Endothelial cell (in vitro differentiated cells): ENCODE measurements at regions not wholly inside any gene's neighbourhood (a gene's known extent, or its start where the extent isn't known, plus 50 kb on each side); places are given as distances from the start of the nearest gene placed in this dataset.

Experiments
- DNase-seq: peaks from one replicate; pipeline ENCODE4 v3.0.0; 2021; ENCODE audit warnings: low spot score
- H3K27ac Mint-ChIP-seq: one replicate; pipeline ENCODE4 v1.8.0; 2021; ENCODE audit warnings: mixed read lengths, inconsistent platforms; ENCODE audit not compliant: unreplicated experiment
- H3K27me3 Mint-ChIP-seq: one replicate; pipeline ENCODE4 v1.8.0; 2021; ENCODE audit warnings: mild to moderate bottlenecking, moderate library complexity, mixed read lengths, inconsistent platforms; ENCODE audit not compliant: unreplicated experiment
- H3K36me3 Mint-ChIP-seq: one replicate; pipeline ENCODE4 v1.8.0; 2021; ENCODE audit warnings: mild to moderate bottlenecking, low read depth, mixed read lengths, inconsistent platforms; ENCODE audit not compliant: unreplicated experiment
- H3K4me1 Mint-ChIP-seq: one replicate; pipeline ENCODE4 v1.8.0; 2021; ENCODE audit warnings: mild to moderate bottlenecking, mixed read lengths, inconsistent platforms; ENCODE audit not compliant: unreplicated experiment
- H3K4me3 Mint-ChIP-seq: one replicate; pipeline ENCODE4 v1.8.0; 2021; ENCODE audit warnings: mild to moderate bottlenecking, mixed read lengths, inconsistent platforms; ENCODE audit not compliant: unreplicated experiment
- H3K9me3 Mint-ChIP-seq: one replicate; pipeline ENCODE4 v1.8.0; 2021; ENCODE audit warnings: mixed read lengths, inconsistent platforms; ENCODE audit not compliant: unreplicated experiment
- TF ChIP-seq, protein P1 (sequence below): fragments of 200-600 bp; sonication (generic); IDR thresholded peaks from one replicate; pipeline ENCODE4 v1.5.0; 2021; ENCODE audit warnings: antibody characterized with exemption; ENCODE audit not compliant: unreplicated experiment

DNA sequence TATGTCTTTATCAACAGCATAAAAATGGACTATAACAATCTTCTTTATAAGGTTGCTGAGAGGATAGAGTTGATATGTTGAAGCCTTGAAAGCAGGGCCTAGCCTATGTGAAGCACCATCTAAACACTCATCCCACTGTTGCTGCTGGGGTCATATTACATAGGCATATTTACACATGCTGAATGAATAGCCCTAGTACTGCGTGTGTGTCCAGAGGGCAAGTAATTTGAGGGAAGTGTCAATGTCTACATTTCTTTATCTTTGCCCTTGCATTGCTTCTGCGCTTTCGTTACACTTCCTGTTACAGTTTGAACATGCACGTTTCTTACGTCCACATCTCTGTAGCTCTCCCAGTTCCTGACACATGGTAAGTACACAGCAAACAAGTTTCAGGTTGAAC, 280.3 kb upstream of the ATP5MC3 start:
- H3K27me3 Mint-ChIP-seq = peaks cover 4% of the 10 kb centered on the region

DNA sequence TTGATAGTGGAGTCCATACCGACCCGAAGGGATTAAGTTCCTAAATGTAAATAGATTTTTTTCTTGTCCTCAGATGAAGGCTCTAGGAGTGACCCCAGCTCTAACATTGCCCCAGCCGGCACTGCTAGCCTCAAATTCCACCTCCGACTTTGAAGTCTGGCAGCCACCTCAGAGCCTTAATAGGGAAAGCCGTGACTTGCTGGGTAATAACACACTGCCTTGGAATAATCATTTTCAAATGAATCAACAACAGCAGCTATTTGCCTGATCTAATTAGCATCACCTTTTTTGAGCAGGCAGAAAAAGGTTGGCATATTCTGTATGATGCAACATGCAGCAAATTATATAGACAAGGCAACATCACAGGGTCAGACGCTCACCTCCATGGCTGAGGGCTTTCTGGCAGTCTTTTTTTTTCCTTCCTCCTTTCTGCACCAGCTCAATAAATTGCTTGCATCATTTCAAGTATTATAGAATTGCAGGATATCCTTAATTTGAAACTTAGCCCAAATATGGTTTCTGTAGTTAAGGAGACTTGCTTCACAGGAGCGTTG, 276.5 kb upstream of the ATP5MC3 start:
- H3K36me3 Mint-ChIP-seq = peaks cover 8% of the 10 kb centered on the region
- no peak for DNase-seq
- no peak overlapping the region for H3K4me3 Mint-ChIP-seq
- H3K4me1 Mint-ChIP-seq = no peaks in the 10 kb centered on the region
- no peak overlapping the region for H3K27ac Mint-ChIP-seq
- peaks cover 4% of the 10 kb centered on the region for H3K27me3 Mint-ChIP-seq
- H3K9me3 Mint-ChIP-seq = no peaks in the 10 kb centered on the region
- TF ChIP-seq, protein P1, sequence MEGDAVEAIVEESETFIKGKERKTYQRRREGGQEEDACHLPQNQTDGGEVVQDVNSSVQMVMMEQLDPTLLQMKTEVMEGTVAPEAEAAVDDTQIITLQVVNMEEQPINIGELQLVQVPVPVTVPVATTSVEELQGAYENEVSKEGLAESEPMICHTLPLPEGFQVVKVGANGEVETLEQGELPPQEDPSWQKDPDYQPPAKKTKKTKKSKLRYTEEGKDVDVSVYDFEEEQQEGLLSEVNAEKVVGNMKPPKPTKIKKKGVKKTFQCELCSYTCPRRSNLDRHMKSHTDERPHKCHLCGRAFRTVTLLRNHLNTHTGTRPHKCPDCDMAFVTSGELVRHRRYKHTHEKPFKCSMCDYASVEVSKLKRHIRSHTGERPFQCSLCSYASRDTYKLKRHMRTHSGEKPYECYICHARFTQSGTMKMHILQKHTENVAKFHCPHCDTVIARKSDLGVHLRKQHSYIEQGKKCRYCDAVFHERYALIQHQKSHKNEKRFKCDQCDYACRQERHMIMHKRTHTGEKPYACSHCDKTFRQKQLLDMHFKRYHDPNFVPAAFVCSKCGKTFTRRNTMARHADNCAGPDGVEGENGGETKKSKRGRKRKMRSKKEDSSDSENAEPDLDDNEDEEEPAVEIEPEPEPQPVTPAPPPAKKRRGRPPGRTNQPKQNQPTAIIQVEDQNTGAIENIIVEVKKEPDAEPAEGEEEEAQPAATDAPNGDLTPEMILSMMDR = no peak

More for the DNA sequence above, 280.3 kb upstream of the ATP5MC3 start:
- TF ChIP-seq, protein P1 = no peak
- no peaks in the 10 kb centered on the region for H3K9me3 Mint-ChIP-seq
- peaks cover 8% of the 10 kb centered on the region for H3K36me3 Mint-ChIP-seq
- no peak overlapping the region for H3K4me3 Mint-ChIP-seq
- H3K4me1 Mint-ChIP-seq = no peaks in the 10 kb centered on the region
- no peak for DNase-seq
- H3K27ac Mint-ChIP-seq = no peak overlapping the region

DNA sequence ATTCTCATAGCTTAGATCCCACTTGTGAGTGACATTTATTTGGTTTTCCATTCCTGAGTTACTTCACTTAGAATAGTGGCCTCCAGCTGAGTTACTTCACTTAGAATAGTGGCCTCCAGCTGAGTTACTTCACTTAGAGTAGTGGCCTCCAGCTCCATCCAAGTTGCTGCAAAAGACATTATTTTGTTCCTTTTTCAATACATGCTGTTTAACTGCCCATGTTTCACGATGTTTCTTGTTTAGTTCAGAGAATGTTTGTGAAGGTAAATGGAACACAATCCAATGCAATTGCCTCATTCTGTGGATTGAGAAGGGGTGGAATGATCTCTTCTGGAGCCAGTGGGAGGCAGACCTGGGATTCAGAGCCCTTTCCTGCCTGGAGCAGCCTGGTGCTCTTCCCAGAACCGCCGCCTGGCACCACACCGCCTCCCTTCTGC, 273.5 kb upstream of the ATP5MC3 start:
- Mint-ChIP-seq H3K27ac (no peak overlapping the region), H3K4me1 (peaks cover 10% of the 10 kb centered on the region), H3K36me3 (no peaks in the 10 kb centered on the region), H3K9me3 (no peaks in the 10 kb centered on the region), H3K27me3 (peaks cover under 1% of the 10 kb centered on the region), H3K4me3 (no peak overlapping the region)
- TF ChIP-seq, protein P1 = no peak
- no peak for DNase-seq

DNA sequence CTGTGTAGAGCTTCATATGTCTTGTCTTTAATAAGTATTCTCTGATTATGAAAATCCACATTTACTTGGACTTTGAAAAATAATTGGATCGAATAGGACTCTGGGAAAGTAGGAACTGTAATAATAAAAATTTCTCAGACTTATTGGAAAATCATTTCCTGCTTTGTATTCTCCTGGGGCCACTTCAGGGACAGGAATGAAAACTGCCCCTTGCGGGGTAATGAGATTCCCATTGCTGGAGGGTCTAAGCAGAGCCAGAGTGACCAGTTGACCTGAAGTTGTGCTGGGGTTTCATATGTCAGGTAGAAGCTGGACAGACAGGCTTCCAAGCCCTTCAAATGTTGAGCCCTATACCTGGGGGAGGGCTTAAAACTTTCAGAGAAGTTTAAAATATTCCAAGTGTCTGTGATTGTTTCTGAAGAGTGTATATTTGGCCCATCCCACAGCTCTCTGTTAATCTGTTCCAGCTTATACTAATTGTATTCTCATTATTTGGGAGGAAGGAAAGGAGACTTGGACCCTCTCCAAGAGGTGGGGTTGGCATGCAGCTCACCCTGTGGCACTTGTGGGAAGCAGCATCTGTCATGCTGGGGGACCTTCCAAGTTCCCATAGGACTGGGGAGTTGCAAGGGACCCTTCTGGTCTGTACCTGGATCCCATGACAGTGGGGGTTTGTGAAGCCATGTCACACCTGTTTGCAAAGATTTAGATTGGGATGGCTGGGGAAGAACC, 268.7 kb upstream of the ATP5MC3 start:
- no peak overlapping the region for H3K4me3 Mint-ChIP-seq
- H3K27ac Mint-ChIP-seq = no peak overlapping the region
- no peaks in the 10 kb centered on the region for H3K9me3 Mint-ChIP-seq
- TF ChIP-seq, protein P1 = no peak
- no peak for DNase-seq
- H3K36me3 Mint-ChIP-seq = no peaks in the 10 kb centered on the region
- peaks cover 1% of the 10 kb centered on the region for H3K27me3 Mint-ChIP-seq
- H3K4me1 Mint-ChIP-seq = peaks cover 20% of the 10 kb centered on the region

DNA sequence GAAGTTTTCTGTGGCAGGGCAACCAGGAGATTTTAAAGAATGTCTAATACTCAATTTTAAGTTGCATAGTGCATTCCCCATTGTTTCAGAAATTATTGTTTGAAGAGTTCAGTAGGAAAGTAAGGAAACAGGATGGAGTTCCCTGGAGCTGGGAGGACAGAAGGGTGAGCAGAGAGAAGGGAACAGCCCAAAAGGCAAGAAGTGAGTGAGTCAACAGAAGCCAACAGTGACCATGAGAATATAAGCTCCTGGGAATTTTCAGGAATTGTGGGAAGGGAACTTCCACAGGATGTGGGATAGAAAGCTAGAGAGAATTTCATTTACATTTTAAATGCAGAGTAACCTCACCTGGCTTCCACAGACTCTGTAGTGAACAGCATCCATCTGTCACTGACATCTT, 268.1 kb upstream of the ATP5MC3 start:
- no peak for DNase-seq
- Mint-ChIP-seq H3K4me3 (no peak overlapping the region), H3K36me3 (no peaks in the 10 kb centered on the region), H3K27ac (peak overlapping the region; percentile 13), H3K4me1 (peaks cover 20% of the 10 kb centered on the region), H3K9me3 (no peaks in the 10 kb centered on the region), H3K27me3 (peaks cover 1% of the 10 kb centered on the region)
- TF ChIP-seq, protein P1 = no peak
